CD14-positive monocyte (primary cell): ENCODE measurements at regions not wholly inside any gene's neighbourhood (a gene's known extent, or its start where the extent isn't known, plus 50 kb on each side); places are given as distances from the start of the nearest gene placed in this dataset.

ENCODE experiments used
- DNase-seq, 3 donors: peaks; one replicate each; pipeline ENCODE4 v3.0.0-alpha.2; 2011 to 2022
- H2AFZ ChIP-seq: 2 replicates; pipeline ENCODE4 v1.6.0; 2012; ENCODE audit warnings: mild to moderate bottlenecking, low read depth, low read length, inconsistent platforms; ENCODE audit not compliant: insufficient read depth, poor library complexity, severe bottlenecking
- H3K27ac ChIP-seq, 2 donors: 1 replicate in 1 of 2; 2 replicates in 1 of 2; pipeline ENCODE4 v1.5.1; 2012 to 2013; ENCODE audit warnings: low read length in 2 of 2, control low read depth in 1 of 2, inconsistent platforms in 1 of 2, low read depth in 1 of 2, mild to moderate bottlenecking in 1 of 2
- H3K27me3 ChIP-seq, 2 donors: one replicate each; pipeline versions ENCODE4 v1.6.0 to v1.6.1; 2011 to 2013; ENCODE audit warnings: low read length in 2 of 2; ENCODE audit not compliant: control insufficient read depth in 2 of 2, insufficient read depth in 2 of 2
- H3K36me3 ChIP-seq, 2 donors: replicated peaks in 1 of 2; 1 replicate in 1 of 2; 2 replicates in 1 of 2; pipeline versions ENCODE4 v1.5.1 to v1.6.1; 2012 to 2013; ENCODE audit warnings: low read length in 2 of 2, control low read depth in 1 of 2, inconsistent platforms in 1 of 2, mild to moderate bottlenecking in 1 of 2; ENCODE audit not compliant: insufficient read depth in 2 of 2, control insufficient read depth in 1 of 2
- H3K4me1 ChIP-seq, 2 donors: 1 replicate in 1 of 2; 2 replicates in 1 of 2; pipeline versions ENCODE4 v1.5.1 to v1.6.1; 2012 to 2013; ENCODE audit warnings: low read length in 2 of 2, control low read depth in 1 of 2, inconsistent platforms in 1 of 2, mild to moderate bottlenecking in 1 of 2, moderate library complexity in 1 of 2; ENCODE audit not compliant: insufficient read depth in 2 of 2, control insufficient read depth in 1 of 2
- H3K4me2 ChIP-seq: replicated peaks from 2 replicates; pipeline ENCODE3; 2012; ENCODE audit warnings: low read length, moderate library complexity, mild to moderate bottlenecking; ENCODE audit not compliant: poor library complexity, severe bottlenecking; ENCODE audit errors: extremely low read depth
- H3K4me3 ChIP-seq, 3 experiments: fragments of 200-600 bp in 1 of 3; sonication (generic) in 1 of 3; replicated peaks in 1 of 3; 1 replicate in 2 of 3; 2 replicates in 1 of 3; pipeline ENCODE4 v1.5.1; 2011 to 2013; ENCODE audit warnings: low read length in 3 of 3, mild to moderate bottlenecking in 3 of 3, control low read depth in 2 of 3, low read depth in 2 of 3, inconsistent platforms in 1 of 3, moderate library complexity in 1 of 3
- H3K79me2 ChIP-seq: 2 replicates; pipeline ENCODE4 v1.6.0; 2012; ENCODE audit warnings: mild to moderate bottlenecking, control low read depth, inconsistent platforms, low read length, moderate library complexity; ENCODE audit not compliant: insufficient read depth
- H3K9ac ChIP-seq: 2 replicates; pipeline ENCODE4 v1.6.0; 2017; ENCODE audit warnings: low read length, mild to moderate bottlenecking; ENCODE audit not compliant: insufficient read depth, poor library complexity, severe bottlenecking
- H3K9me3 ChIP-seq, 2 donors: replicated peaks in 1 of 2; 1 replicate in 1 of 2; 2 replicates in 1 of 2; pipeline versions ENCODE4 v1.5.1 to v1.6.1; 2012 to 2013; ENCODE audit warnings: low read length in 2 of 2, control low read depth in 1 of 2; ENCODE audit not compliant: control insufficient read depth in 1 of 2, insufficient read depth in 1 of 2
- H4K20me1 ChIP-seq: 2 replicates; pipeline ENCODE4 v1.6.0; 2012; ENCODE audit warnings: mild to moderate bottlenecking, low read length, control low read depth, moderate library complexity; ENCODE audit not compliant: insufficient read depth
- H3K27ac Mint-ChIP-seq, 7 donors: one replicate each; pipeline ENCODE4 v1.8.0; 2020; ENCODE audit warnings: mild to moderate bottlenecking in 7 of 7, mixed read lengths in 7 of 7, moderate library complexity in 6 of 7, inconsistent platforms in 2 of 7
- H3K27me3 Mint-ChIP-seq, 3 donors: one replicate each; pipeline ENCODE4 v1.8.0; 2021 to 2022; ENCODE audit warnings: low read depth in 3 of 3, mild to moderate bottlenecking in 3 of 3, mixed read lengths in 3 of 3, moderate library complexity in 3 of 3, inconsistent platforms in 1 of 3
- H3K36me3 Mint-ChIP-seq, 2 donors: one replicate each; pipeline ENCODE4 v1.8.0; 2020; ENCODE audit warnings: mixed read lengths in 2 of 2, inconsistent platforms in 1 of 2, mild to moderate bottlenecking in 1 of 2
- H3K4me1 Mint-ChIP-seq: one replicate; pipeline ENCODE4 v1.8.0; 2020; ENCODE audit warnings: mild to moderate bottlenecking, mixed read lengths
- H3K4me3 Mint-ChIP-seq, 2 donors: one replicate each; pipeline ENCODE4 v1.8.0; 2020; ENCODE audit warnings: mild to moderate bottlenecking in 2 of 2, mixed read lengths in 2 of 2, moderate library complexity in 1 of 2
- H3K9me3 Mint-ChIP-seq, 7 donors: one replicate each; pipeline ENCODE4 v1.8.0; 2020 to 2022; ENCODE audit warnings: mixed read lengths in 7 of 7, mild to moderate bottlenecking in 6 of 7, moderate library complexity in 6 of 7, inconsistent platforms in 2 of 7
- WGBS: methylation state at CpG from one replicate; pipeline ENCODE4 v1.1.5; 2013; ENCODE audit warnings: missing lambda C conversion rate; ENCODE audit not compliant: insufficient coverage; 5-methylcytosine and 5-hydroxymethylcytosine counted together
- intact Hi-C, 2 donors: fragments of 100-400 bp; cut with micrococcal nuclease; formaldehyde crosslinking; loops; one replicate each; pipeline versions ENCODE4 v1.15.0 to v1.15.1; 2023
- TF ChIP-seq, protein P1 (sequence below): fragments of 200-600 bp; IDR thresholded peaks from one replicate; pipeline ENCODE4 v1.8.0; 2022; ENCODE audit warnings: antibody characterized with exemption, mild to moderate bottlenecking

DNA sequence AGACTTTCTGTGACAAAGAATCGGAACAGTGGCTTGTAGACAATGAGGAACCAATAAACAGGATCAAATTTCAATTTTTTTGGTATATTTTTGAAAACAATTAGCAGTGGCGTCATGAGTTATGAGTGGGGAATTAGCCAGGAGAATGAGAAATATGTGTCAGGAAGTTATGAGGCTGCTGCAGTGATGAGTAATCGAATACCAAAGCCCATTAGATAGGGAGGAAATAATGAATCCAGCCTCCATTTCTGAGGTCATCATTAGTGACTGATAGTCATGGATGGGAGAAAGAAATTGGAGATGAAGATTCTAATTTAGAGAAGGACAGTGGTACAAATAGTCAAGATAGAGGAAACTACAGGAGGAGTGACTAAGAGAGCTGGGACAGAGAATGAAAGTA is 673.1 kb upstream of the VRK2 start:
- H3K4me1 Mint-ChIP-seq = no peaks in the 10 kb centered on the region
- Histone ChIP-seq H3K36me3 (no peaks in the 10 kb centered on the region), H3K27ac (no peak overlapping the region), H3K4me2 (no peak overlapping the region), H3K4me1 (no peaks in the 10 kb centered on the region), H3K27me3 (no peaks in the 10 kb centered on the region), H2AFZ (no peak overlapping the region), H3K79me2 (no peaks in the 10 kb centered on the region), H3K9me3 (no peaks in the 10 kb centered on the region), H3K9ac (no peak overlapping the region), H3K4me3 (no peak overlapping the region), H4K20me1 (no peaks in the 10 kb centered on the region)
- no peak overlapping the region for H3K27ac Mint-ChIP-seq
- peak in 1 of 3 donors; percentile 13 for DNase-seq
- peaks cover 0 to 2% (median 0%) of the 10 kb centered on the region in 7 donors for H3K9me3 Mint-ChIP-seq
- WGBS = 93% methylated on average over 3 of the region's 3 CpGs
- no peaks in the 10 kb centered on the region for H3K36me3 Mint-ChIP-seq
- H3K4me3 Mint-ChIP-seq = no peak overlapping the region
- TF ChIP-seq, protein P1, sequence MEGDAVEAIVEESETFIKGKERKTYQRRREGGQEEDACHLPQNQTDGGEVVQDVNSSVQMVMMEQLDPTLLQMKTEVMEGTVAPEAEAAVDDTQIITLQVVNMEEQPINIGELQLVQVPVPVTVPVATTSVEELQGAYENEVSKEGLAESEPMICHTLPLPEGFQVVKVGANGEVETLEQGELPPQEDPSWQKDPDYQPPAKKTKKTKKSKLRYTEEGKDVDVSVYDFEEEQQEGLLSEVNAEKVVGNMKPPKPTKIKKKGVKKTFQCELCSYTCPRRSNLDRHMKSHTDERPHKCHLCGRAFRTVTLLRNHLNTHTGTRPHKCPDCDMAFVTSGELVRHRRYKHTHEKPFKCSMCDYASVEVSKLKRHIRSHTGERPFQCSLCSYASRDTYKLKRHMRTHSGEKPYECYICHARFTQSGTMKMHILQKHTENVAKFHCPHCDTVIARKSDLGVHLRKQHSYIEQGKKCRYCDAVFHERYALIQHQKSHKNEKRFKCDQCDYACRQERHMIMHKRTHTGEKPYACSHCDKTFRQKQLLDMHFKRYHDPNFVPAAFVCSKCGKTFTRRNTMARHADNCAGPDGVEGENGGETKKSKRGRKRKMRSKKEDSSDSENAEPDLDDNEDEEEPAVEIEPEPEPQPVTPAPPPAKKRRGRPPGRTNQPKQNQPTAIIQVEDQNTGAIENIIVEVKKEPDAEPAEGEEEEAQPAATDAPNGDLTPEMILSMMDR = no peak
- no peaks in the 10 kb centered on the region for H3K27me3 Mint-ChIP-seq
- intact Hi-C loops = loop anchor here in 1 of 2 donors (10.0 kb wide), 1 partner anchor 141 kb away; no protein-coding TSS in a partner anchor

DNA sequence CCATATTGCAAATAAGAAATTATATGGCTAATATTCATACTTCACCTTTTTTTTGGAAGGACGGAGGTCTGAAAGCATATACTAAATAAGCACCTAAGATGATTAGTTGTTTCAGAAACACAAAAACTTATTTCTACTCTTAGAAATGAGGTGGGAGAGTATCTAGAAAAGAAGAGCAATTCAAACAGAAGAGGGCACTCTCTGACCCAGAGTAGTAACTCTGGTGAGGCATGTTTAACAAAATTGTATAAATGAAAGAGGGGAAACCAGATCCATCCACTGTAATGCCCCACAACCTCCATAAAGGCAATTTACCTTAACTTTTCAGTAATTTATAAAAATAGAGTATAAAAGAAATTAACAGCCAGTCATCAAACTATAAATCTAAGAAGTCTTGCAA is 669.6 kb upstream of the VRK2 start:
- H2AFZ ChIP-seq = no peak overlapping the region

More for the DNA sequence above, 669.6 kb upstream of the VRK2 start:
- Histone ChIP-seq H3K4me3 (no peak overlapping the region), H4K20me1 (no peaks in the 10 kb centered on the region), H3K4me1 (no peaks in the 10 kb centered on the region), H3K9me3 (no peaks in the 10 kb centered on the region), H3K9ac (no peak overlapping the region), H3K27ac (no peak overlapping the region), H3K4me2 (no peak overlapping the region), H3K79me2 (no peaks in the 10 kb centered on the region), H3K27me3 (no peaks in the 10 kb centered on the region), H3K36me3 (no peaks in the 10 kb centered on the region)
- no CpG with 5 or more reads among the region's 1 CpG for WGBS
- no peaks in the 10 kb centered on the region for H3K9me3 Mint-ChIP-seq
- TF ChIP-seq, protein P1 = peak; percentile 38
- intact Hi-C loops = loop anchor here (5.0 to 10.0 kb wide), 2 partner anchors 120 to 138 kb away; no protein-coding TSS in a partner anchor
- H3K27ac Mint-ChIP-seq = no peak overlapping the region
- no peak overlapping the region for H3K4me3 Mint-ChIP-seq
- DNase-seq = peak in 1 of 3 donors; percentile 3
- H3K36me3 Mint-ChIP-seq = no peaks in the 10 kb centered on the region
- H3K4me1 Mint-ChIP-seq = no peaks in the 10 kb centered on the region
- H3K27me3 Mint-ChIP-seq = no peaks in the 10 kb centered on the region
